ENCODE measurements at regions not wholly inside any gene's neighbourhood (a gene's known extent, or its start where the extent isn't known, plus 50 kb on each side); places are given as distances from the start of the nearest gene placed in this dataset.

DNA sequence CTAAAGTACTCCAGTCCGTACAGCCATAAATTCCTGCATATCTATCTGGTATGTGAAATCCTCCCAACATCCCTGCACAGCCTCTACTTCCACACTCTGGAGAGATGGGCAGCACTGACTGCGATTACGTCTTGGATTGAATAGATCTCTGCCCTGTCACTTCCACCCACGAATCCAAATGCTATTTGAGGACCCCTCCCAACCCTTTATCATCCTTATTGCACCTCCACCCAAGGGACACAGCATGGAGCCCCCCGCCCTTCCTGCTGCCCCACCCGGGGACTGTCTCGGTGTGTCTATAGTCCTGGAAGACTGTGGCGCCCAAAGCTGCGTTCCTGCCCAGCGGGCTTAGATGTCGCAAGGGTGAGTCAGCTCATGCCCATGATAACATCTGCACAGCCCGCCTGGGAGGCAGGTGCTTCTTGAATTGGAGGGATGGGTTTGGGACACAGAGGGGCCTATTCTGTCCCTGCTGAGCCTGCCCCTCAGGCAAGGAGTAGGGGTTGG, 105.7 kb upstream of the HAND1 start:
- Histone ChIP-seq H3K27ac (ENCODE audit: low read length) (no peak overlapping the region), H3K36me3 (ENCODE audit: insufficient read depth, low read length) (no peaks in the 10 kb centered on the region), H4K20me1 (ENCODE audit: insufficient read depth) (no peaks in the 10 kb centered on the region), H3K4me2 (ENCODE audit: low read length) (no peak overlapping the region), H2AFZ (ENCODE audit: low read depth, low read length) (no peak overlapping the region), H3K4me3 (ENCODE audit: low read length) (no peak overlapping the region), H3K27me3 (ENCODE audit: insufficient read depth, low read depth, low read length) (no peaks in the 10 kb centered on the region), H3K9ac (ENCODE audit: low read length) (no peak overlapping the region), H3K9me2 (ENCODE audit: insufficient read depth, low read length) (no peaks in the 10 kb centered on the region), H3F3A (ENCODE audit: insufficient read depth, low read length, poor library complexity, severe bottlenecking) (no peaks in the 10 kb centered on the region), H3K79me2 (replicated peaks; ENCODE audit: insufficient read depth, low read length) (no peaks in the 10 kb centered on the region), H3K9me3 (ENCODE audit: low read length) (no peaks in the 10 kb centered on the region)
- no peak for TF ChIP-seq TAF1 (IDR thresholded peaks at IDR 0.05; ENCODE audit: low read depth)
- TF ChIP-seq SMC3 (conservative IDR thresholded peaks at IDR 0.05; ENCODE audit: poor library complexity): no peak
- no peak for TF ChIP-seq CTCF (IDR thresholded peaks at IDR 0.05; ENCODE audit: poor library complexity, severe bottlenecking)

DNA sequence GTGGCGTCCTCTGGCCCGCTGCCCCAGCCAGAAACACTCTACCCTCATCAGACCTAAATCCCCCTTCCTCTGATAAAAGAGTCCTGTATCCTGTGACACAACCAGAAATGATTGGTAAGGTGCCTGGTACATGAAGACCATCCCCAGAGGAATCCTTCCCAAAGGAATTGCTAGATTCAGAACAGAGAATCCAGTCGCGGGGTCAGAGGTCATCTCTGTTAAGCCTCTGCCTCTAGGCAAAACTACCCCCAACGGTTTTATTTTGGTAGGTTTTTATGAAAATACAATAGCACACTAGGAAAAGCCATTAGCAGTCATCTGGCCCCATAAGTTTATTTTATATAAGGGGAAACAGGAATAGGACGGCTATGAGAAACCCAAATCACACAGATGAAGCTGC, 102.4 kb upstream of the HAND1 start:
- no peaks in the 10 kb centered on the region for H3K9me3 ChIP-seq (ENCODE audit: low read length)
- TF ChIP-seq, protein P1, sequence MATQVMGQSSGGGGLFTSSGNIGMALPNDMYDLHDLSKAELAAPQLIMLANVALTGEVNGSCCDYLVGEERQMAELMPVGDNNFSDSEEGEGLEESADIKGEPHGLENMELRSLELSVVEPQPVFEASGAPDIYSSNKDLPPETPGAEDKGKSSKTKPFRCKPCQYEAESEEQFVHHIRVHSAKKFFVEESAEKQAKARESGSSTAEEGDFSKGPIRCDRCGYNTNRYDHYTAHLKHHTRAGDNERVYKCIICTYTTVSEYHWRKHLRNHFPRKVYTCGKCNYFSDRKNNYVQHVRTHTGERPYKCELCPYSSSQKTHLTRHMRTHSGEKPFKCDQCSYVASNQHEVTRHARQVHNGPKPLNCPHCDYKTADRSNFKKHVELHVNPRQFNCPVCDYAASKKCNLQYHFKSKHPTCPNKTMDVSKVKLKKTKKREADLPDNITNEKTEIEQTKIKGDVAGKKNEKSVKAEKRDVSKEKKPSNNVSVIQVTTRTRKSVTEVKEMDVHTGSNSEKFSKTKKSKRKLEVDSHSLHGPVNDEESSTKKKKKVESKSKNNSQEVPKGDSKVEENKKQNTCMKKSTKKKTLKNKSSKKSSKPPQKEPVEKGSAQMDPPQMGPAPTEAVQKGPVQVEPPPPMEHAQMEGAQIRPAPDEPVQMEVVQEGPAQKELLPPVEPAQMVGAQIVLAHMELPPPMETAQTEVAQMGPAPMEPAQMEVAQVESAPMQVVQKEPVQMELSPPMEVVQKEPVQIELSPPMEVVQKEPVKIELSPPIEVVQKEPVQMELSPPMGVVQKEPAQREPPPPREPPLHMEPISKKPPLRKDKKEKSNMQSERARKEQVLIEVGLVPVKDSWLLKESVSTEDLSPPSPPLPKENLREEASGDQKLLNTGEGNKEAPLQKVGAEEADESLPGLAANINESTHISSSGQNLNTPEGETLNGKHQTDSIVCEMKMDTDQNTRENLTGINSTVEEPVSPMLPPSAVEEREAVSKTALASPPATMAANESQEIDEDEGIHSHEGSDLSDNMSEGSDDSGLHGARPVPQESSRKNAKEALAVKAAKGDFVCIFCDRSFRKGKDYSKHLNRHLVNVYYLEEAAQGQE (IDR thresholded peaks at IDR 0.05; ENCODE audit: borderline replicate concordance): no peak
- no peak for TF ChIP-seq POLR2AphosphoS5 (IDR thresholded peaks at IDR 0.05)
- TF ChIP-seq TAF1 (IDR thresholded peaks at IDR 0.05; ENCODE audit: low read depth): no peak
- no peak for TF ChIP-seq MXI1 (conservative IDR thresholded peaks at IDR 0.05; ENCODE audit: poor library complexity, severe bottlenecking)
- TF ChIP-seq RAD21 (conservative IDR thresholded peaks at IDR 0.05): no peak
- TF ChIP-seq EP300 (conservative IDR thresholded peaks at IDR 0.05; ENCODE audit: poor library complexity, severe bottlenecking): no peak
- no peak for TF ChIP-seq SMC3 (conservative IDR thresholded peaks at IDR 0.05; ENCODE audit: poor library complexity)
- no peak for TF ChIP-seq CTCF (IDR thresholded peaks at IDR 0.05; ENCODE audit: poor library complexity, severe bottlenecking)
- TF ChIP-seq EZH2 (IDR thresholded peaks at IDR 0.05; ENCODE audit: borderline replicate concordance, insufficient read depth, low read length, poor library complexity, severe bottlenecking): no peak
- no peaks in the 10 kb centered on the region for H3F3A ChIP-seq (ENCODE audit: insufficient read depth, low read length, poor library complexity, severe bottlenecking)
- no peak overlapping the region for H3K27ac ChIP-seq (ENCODE audit: low read length)
- no peaks in the 10 kb centered on the region for H3K9me2 ChIP-seq (ENCODE audit: insufficient read depth, low read length)
- H4K20me1 ChIP-seq (ENCODE audit: insufficient read depth): no peaks in the 10 kb centered on the region
- no peaks in the 10 kb centered on the region for H3K36me3 ChIP-seq (ENCODE audit: insufficient read depth, low read length)
- H2AFZ ChIP-seq (ENCODE audit: low read depth, low read length): no peak overlapping the region
- no peak overlapping the region for H3K4me2 ChIP-seq (ENCODE audit: low read length)
- H3K9ac ChIP-seq (ENCODE audit: low read length): no peak overlapping the region
- no peak overlapping the region for H3K4me3 ChIP-seq (ENCODE audit: low read length)
- no peaks in the 10 kb centered on the region for H3K79me2 ChIP-seq (replicated peaks; ENCODE audit: insufficient read depth, low read length)
- H3K27me3 ChIP-seq (ENCODE audit: insufficient read depth, low read depth, low read length): no peaks in the 10 kb centered on the region
